OCI-LY7 (cell line): ENCODE measurements at regions not wholly inside any gene's neighbourhood (a gene's known extent, or its start where the extent isn't known, plus 50 kb on each side); places are given as distances from the start of the nearest gene placed in this dataset.

Experiments used
- BruUV-seq: library from RNA; stranded (reverse); fragments of 400-500 nt; replicated peaks from 2 replicates; lab custom pipeline; 2021; lab: Mats Ljungman, UMichigan
- CTCF ChIA-PET: fragments of 300-600 bp; sonication (Branson Sonifier 250); formaldehyde crosslinking; loops from one replicate; lab custom pipeline; 2022; ENCODE audit warnings: antibody characterized with exemption; ENCODE audit not compliant: unreplicated experiment; lab: Charles Lee
- POLR2A ChIA-PET: fragments of 300-600 bp; sonication (Branson Sonifier 250); formaldehyde crosslinking; loops from one replicate; lab custom pipeline; 2022; ENCODE audit warnings: antibody characterized with exemption; lab: Charles Lee
- DNase-seq: peaks from one replicate; pipeline ENCODE4 v3.0.0-alpha.2; 2015; ENCODE audit warnings: low spot score
- H2AFZ ChIP-seq: fragments of 200-600 bp; sonication (generic), shearing (Covaris generic); 2 replicates; pipeline ENCODE4 v1.6.1; 2014; ENCODE audit warnings: mild to moderate bottlenecking, antibody characterized with exemption, low read length, moderate library complexity
- H3K27ac ChIP-seq: fragments of 200-600 bp; sonication (generic); 2 replicates; pipeline ENCODE4 v1.5.1; 2014; ENCODE audit warnings: mixed run types, low read depth, mild to moderate bottlenecking, moderate library complexity, low read length, inconsistent platforms; ENCODE audit not compliant: poor library complexity, severe bottlenecking
- H3K36me3 ChIP-seq: fragments of 200-600 bp; sonication (generic); 2 replicates; pipeline ENCODE4 v1.6.1; 2014; ENCODE audit warnings: mild to moderate bottlenecking, antibody characterized with exemption, low read length, moderate library complexity, mixed read lengths; ENCODE audit not compliant: insufficient read depth
- H3K4me1 ChIP-seq: fragments of 200-600 bp; sonication (generic); 2 replicates; pipeline ENCODE4 v1.5.1; 2014; ENCODE audit warnings: mild to moderate bottlenecking, low read length; ENCODE audit not compliant: insufficient read depth, poor library complexity, severe bottlenecking
- H3K4me2 ChIP-seq: fragments of 200-600 bp; sonication (generic); 2 replicates; pipeline ENCODE4 v1.6.1; 2014; ENCODE audit warnings: mild to moderate bottlenecking, low read length
- H3K4me3 ChIP-seq: fragments of 200-600 bp; sonication (generic); 2 replicates; pipeline ENCODE4 v1.5.1; 2014; ENCODE audit warnings: mild to moderate bottlenecking, low read depth, low read length; ENCODE audit not compliant: poor library complexity, severe bottlenecking
- H3K79me2 ChIP-seq: fragments of 200-600 bp; sonication (generic); 2 replicates; pipeline ENCODE4 v1.6.1; 2016; ENCODE audit warnings: low read depth, mild to moderate bottlenecking, low read length, moderate library complexity, mixed read lengths; ENCODE audit not compliant: insufficient read depth
- H3K9me2 ChIP-seq: fragments of 200-600 bp; sonication (generic); 2 replicates; pipeline ENCODE4 v1.6.1; 2016; ENCODE audit warnings: mild to moderate bottlenecking, low read length, mixed read lengths; ENCODE audit not compliant: insufficient read depth
- H3K9me3 ChIP-seq: fragments of 200-600 bp; sonication (generic); 2 replicates; pipeline ENCODE4 v1.6.1; 2014; ENCODE audit warnings: mild to moderate bottlenecking, mixed run types, low read length, mixed read lengths
- H4K20me1 ChIP-seq: fragments of 200-600 bp; sonication (generic); 2 replicates; pipeline ENCODE4 v1.6.1; 2014; ENCODE audit warnings: mild to moderate bottlenecking, antibody characterized with exemption, low read length, moderate library complexity, mixed read lengths; ENCODE audit not compliant: insufficient read depth
- CTCF ChIP-seq: fragments of 200-600 bp; sonication (generic); conservative IDR thresholded peaks from 2 replicates; pipeline ENCODE4 v1.5.1; 2014; ENCODE audit warnings: mild to moderate bottlenecking, antibody characterized with exemption, low read length, moderate library complexity, mixed read lengths
- EZH2phosphoT487 ChIP-seq: fragments of 200-600 bp; sonication (generic); IDR thresholded peaks from 2 replicates; pipeline ENCODE4 v1.6.1; 2018; ENCODE audit warnings: low read depth, borderline replicate concordance, mild to moderate bottlenecking, mixed run types, antibody characterized with exemption, low read length, moderate library complexity, mixed read lengths
- intact Hi-C: fragments of 100-400 bp; cut with micrococcal nuclease; formaldehyde crosslinking; loops from one replicate; pipeline ENCODE4 v1.10.0; 2022; ENCODE audit not compliant: unreplicated experiment

GRCh38 chr19:5214902-5215301 is 125.7 kb downstream of the PTPRS start:
- BruUV-seq: no TSS peak
- no peak for TF ChIP-seq EZH2phosphoT487
- TF ChIP-seq CTCF: no peak

GRCh38 chr19:5214371-5214770 is 126.2 kb downstream of the PTPRS start:
- BruUV-seq: no TSS peak
- Histone ChIP-seq H3K9me2 (no peaks in the 10 kb centered on the region), H3K36me3 (peaks cover 80% of the 10 kb centered on the region), H3K79me2 (no peaks in the 10 kb centered on the region), H3K4me3 (no peak overlapping the region), H4K20me1 (no peaks in the 10 kb centered on the region; the same call in 1 of the 2 replicates), H3K9me3 (no peaks in the 10 kb centered on the region), H3K27ac (no peak overlapping the region), H3K4me1 (peaks cover 11% of the 10 kb centered on the region), H3K4me2 (no peak overlapping the region), H2AFZ (no peak overlapping the region)
- POLR2A ChIA-PET: no interaction called here
- no peak for DNase-seq
- intact Hi-C loops: no loop called here
- no peak for TF ChIP-seq CTCF
- no peak for TF ChIP-seq EZH2phosphoT487
- CTCF ChIA-PET: no interaction called here

More at GRCh38 chr19:5214902-5215301, 125.7 kb downstream of the PTPRS start:
- Histone ChIP-seq H3K4me3 (no peak overlapping the region), H3K9me2 (no peaks in the 10 kb centered on the region), H3K9me3 (no peaks in the 10 kb centered on the region), H3K4me2 (no peak overlapping the region), H3K36me3 (peaks cover 75% of the 10 kb centered on the region), H3K4me1 (peaks cover 11% of the 10 kb centered on the region), H4K20me1 (no peaks in the 10 kb centered on the region; the same call in 1 of the 2 replicates), H3K27ac (no peak overlapping the region), H3K79me2 (no peaks in the 10 kb centered on the region), H2AFZ (no peak overlapping the region)
- DNase-seq: no peak
- ChIA-PET CTCF (no interaction called here), POLR2A (interaction anchor here (0.7 kb wide), 1 partner anchor 119 kb away, joined by 4 read pairs; no protein-coding TSS in a partner anchor)
- intact Hi-C loops: no loop called here

- CTCF ChIA-PET: no interaction called here
- TF ChIP-seq CTCF (no peak), EZH2phosphoT487 (no peak)
Observed at GRCh38 chr19:5213667-5214066, 126.9 kb downstream of the PTPRS start.

More at GRCh38 chr19:5213667-5214066, 126.9 kb downstream of the PTPRS start:
- intact Hi-C loops: no loop called here
- Histone ChIP-seq H3K27ac (no peak overlapping the region), H2AFZ (no peak overlapping the region), H3K4me1 (peaks cover 11% of the 10 kb centered on the region), H4K20me1 (no peaks in the 10 kb centered on the region), H3K9me3 (no peaks in the 10 kb centered on the region), H3K4me3 (no peak overlapping the region), H3K79me2 (no peaks in the 10 kb centered on the region), H3K9me2 (no peaks in the 10 kb centered on the region), H3K36me3 (peaks cover 84% of the 10 kb centered on the region), H3K4me2 (no peak overlapping the region)
- POLR2A ChIA-PET: no interaction called here
- no TSS peak for BruUV-seq
- DNase-seq: no peak
